NCI-H1105 (cell line): ENCODE measurements at regions not wholly inside any gene's neighbourhood (a gene's known extent, or its start where the extent isn't known, plus 50 kb on each side); places are given as distances from the start of the nearest gene placed in this dataset.
A peak's percentile ranks its signal among the peaks of the same experiment; 100 is the strongest.
"Not testable (repeated sequence)": the region's sequence is repeated elsewhere in the genome, so short reads cannot be mapped to it uniquely, and the experiment has no call there.

ENCODE experiments used
- DNase-seq: peaks from one replicate; lab custom pipeline; 2025; lab: John Stamatoyannopoulos, UW

DNA sequence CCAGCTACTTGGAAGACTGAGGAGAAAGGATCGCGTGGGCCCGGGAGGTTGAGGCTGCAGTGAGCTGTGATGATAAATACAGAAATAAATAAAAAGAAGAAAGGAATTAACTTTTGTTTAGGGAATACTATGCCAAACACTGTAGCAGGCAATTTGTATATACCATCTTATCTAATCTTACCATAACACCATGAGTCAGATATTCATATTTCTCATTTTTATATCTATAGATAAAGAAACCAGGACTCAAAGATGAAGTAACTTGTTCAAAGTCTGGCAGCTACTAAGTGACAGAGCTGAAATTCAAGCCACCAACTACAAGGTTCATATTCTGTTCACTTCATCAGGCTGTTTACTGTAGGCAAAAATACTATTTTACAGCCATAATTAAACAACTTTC, 119.2 kb upstream of the SLC39A10 start:
- DNase-seq = no peak

DNA sequence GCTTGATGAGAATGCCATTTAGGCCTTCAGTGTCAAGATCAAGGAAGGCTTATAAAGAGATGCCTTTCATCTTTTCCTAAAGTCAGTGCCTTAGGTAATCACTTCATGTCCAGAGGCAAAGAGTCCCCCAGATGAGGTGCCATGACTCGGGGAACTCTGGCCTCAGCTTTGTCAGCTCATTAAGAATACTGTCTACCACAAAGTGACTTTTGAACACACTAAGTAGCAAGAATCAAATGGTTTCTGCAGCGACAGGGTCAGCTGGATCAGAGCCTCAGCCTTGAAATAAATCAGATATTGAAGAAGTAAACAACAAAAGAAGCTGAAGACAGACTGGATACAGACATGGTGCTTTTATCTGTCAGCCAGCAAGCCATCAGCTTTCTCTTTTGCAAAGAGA, 120.1 kb upstream of the SLC39A10 start:
- DNase-seq = no peak

DNA sequence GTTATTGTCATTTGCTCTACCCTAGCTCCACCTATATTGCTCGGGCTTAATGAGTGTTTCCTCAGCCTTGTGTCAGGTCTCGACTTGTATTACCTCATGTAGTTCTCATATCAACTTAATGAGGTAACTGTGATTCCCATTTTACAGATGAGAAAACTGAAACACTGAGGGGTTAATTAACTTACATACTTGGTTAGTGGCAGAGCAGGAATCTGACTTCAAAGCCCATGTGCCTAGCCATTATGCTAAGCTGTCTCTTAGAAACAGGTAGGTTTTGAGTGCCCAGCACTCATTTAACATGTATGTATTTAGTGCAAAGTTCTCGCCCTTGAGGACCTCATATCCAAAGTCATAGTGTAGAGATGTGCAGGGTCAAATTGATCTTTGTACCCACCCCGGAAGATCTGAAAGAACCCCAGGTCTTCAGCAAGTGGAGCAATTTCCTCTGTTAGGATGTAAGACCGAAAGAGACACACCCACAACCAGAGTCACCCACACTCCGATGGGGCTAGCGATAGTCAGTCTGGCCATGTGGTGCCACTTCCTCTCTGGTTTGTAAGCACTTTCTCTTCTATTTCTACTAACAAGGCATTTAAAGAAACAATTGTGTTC, 121.0 kb upstream of the SLC39A10 start:
- no peak for DNase-seq

DNA sequence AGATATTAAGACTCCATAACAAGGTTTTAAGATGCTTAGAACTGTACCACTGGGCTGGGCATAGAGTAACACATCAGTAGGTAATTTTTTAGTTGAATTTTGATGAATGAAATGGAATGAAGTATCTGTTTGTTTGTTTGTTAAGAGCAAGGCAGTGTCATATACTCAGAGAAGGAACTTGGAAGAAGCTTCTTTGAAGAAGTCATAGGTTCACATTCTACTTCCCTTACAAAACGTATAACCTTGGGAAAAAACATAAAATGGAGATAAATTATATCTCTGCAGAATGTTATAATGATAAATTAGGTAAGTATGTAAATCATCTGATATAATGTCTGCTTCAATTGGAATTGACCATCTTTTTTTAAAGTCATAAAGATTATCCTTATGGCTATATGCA, 122.1 kb upstream of the SLC39A10 start:
- no peak for DNase-seq

DNA sequence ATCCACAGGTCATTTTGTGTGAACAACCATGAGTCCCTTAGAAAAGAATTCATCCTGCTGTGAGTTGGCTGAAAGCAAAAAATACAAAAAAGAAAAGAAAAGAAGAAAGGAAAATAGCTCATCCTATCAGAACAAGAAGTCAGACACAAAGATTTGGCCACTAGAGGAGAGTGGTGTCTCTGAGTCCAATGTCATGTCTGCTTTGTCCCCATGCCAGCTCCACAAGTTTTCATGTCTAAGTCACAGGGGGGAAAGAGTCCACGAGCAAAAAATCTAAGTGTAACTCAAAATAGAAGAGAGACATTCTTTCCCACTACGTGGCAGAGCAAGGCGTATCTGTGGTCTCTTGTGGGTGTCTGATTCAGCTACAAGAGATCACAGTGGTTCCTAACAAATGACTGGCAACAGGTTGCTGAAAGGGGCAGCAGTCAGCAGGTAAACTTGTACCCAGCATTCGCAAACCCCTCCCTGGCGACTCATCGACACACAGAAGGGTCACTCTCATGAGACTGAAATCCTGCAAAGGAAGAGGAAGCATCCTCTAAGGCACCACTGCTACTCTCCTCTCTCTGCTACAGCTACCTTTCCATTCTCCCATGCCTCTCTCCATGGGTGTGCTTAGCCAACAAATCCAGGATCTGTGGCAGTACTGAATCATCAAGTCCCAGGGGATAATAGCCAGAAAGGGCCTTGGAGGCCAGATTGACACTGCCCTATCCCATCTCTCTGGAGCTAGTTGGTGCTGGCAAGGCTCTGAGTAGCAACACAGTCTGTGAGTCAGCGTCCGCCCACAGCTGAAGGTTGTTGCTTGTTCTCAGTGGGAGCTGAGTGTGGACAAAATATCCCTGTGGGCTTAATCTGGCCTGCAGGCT, 123.0 kb upstream of the SLC39A10 start:
- DNase-seq = no peak

DNA sequence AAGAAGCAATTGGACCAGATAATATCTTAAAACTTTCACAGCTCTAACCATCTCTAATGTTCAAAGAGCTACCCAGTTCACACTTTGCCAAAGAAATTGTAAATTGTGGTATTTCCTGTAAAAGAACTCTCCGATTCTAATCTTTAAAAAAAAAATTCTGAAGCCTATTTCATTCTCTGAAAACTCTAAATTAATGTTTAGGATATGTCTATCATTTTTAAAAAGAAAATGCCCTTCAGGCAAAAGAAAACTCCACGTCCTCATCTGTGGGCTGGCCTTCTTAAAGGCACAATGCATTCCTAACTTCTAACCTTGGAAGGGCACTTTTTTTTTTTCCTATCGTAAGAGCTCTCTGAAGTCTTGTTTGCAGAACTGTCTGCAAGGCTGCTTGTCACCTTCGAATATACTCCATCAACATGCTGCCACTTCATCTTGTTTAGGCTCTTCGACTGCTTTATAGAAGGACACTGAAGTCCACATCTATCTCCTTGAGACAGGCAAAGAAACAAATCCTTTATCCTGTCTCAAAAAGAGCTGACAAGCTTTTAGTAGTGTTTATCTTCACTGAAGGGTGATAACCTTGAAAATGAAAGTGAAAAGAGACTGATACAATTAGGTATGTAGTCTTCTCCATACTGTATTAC, 124.3 kb upstream of the SLC39A10 start:
- no peak for DNase-seq

DNA sequence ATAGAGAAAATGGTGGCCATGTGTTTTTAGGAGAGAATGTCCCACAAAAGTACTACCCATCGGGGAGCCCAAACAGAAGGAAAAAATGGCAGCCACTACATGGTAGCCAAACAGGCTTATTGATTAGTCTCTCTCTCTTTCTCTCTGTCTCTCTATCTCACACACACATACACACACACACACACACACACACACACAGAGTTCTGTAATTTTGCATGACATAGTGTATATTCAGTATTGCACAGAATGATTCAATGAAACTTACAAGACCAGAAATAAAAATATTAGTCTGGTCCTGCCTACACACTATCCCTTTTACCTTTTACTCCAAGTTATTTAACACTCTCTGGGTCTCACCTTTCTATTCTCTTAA, 124.8 kb upstream of the SLC39A10 start:
- no peak for DNase-seq

DNA sequence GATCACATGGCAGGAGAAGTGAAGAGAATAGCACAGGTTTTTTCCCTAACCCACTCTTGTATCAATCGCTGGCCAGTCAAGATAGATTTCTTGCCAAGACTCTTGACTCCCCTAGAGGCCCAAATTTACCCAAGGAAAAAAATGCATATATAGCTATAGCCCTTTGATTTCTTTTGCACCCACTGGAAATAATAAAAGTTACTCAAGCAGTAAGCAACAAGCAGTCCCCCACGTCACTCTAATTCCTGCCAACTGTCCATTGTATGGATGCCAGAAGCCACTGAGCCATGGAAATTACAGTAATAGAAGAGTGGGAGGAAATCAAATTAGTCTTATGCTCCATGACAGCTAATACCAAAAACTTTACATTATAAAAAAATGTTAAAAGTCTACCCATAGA, 125.3 kb upstream of the SLC39A10 start:
- no peak for DNase-seq

DNA sequence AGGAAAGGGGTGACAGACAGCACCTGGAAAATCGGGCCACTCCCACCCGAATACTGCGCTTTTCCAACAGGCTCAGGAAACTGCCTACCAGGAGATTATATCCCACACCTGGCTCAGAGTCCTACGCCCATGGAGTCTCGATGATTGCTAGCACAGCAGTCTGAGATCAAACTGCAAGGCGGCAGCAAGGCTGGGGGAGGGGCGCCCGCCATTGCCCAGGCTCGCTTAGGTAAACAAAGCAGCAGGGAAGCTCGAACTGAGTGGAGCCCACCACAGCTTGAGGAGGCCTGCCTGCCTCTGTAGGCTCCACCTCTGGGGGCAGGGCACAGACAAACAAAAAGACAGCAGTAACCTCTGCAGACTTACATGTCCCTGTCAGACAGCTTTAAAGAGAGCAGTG, 133.8 kb upstream of the SLC39A10 start:
- not testable (repeated sequence) for DNase-seq

DNA sequence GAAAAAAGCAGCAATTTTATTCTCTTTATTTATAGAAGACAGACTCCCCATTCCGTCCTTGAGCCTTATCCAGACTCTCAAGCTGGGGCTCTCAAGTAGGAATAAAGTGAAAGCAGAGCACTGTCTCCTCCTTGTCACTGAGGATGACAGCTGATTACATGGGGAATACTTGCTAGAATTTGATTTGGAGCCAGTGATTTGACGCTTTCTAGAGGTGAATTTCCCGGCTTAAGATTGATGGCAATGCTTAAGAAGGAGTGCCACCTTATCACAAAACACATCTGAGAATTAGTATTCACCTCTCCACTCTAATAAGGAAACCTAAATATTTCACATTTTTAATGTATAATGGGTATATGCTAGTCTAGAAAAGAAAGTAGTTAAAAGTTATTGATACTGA, 135.4 kb upstream of the SLC39A10 start:
- DNase-seq = no peak

DNA sequence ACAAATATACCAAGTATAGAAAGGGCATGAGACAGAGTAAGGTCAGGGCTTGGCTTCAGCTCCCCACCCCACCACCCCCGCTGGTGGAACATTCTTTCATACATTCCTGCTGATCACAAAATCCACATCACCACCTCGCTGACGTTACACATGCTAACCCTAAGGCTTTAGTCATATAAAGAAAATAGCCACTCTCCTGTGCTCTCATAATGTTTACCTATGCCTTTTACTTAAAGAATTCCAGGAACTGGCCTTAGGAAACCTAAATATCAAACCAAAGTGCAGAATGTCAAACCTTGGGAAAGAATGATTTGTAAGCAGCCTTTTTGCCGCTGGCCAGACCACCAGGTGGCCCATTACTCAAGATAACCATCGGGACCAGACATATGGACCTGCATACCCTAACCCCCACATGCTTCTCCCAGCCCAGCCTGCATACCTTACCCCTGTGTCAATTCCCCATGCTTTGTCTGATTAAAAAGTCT, 136.3 kb upstream of the SLC39A10 start:
- no peak for DNase-seq

DNA sequence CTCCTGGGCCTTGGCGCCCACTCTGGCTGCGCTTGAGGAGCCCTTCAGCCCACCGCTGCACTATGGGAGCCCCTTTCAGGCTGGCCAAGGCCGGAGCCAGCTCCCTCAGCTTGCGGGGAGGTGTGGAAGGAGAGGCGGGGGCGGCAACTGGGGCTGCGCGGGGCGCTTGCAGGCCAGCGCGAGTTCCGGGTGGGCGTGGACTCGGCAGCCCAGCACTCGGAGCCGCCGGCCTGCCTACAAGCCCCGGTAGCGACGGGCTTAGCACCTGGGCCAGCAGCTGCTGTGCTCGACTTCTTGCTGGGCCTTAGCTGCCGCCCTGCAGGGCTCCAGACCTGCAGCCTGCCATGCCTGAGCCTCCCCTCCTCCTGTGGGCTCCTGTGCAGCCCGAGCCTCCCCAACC, 141.5 kb upstream of the SLC39A10 start:
- no peak for DNase-seq

DNA sequence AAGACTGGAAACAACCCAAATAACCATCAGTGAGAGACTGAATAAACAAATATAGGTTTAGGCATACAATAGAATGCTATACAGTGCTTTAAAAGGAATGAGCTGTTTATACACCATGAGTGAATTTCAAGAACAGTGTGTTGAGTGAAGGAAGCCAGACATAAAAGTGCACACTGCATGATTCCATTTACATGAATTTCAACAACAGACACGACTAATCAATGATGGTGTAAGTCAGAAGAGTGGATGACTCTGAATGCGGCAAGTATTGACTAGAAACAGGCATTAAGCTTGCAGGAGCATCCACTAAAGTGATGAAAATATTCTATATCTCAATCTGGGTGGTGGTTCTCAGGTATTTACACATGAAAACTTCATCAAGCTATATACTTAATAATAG, 142.7 kb upstream of the SLC39A10 start:
- no peak for DNase-seq

DNA sequence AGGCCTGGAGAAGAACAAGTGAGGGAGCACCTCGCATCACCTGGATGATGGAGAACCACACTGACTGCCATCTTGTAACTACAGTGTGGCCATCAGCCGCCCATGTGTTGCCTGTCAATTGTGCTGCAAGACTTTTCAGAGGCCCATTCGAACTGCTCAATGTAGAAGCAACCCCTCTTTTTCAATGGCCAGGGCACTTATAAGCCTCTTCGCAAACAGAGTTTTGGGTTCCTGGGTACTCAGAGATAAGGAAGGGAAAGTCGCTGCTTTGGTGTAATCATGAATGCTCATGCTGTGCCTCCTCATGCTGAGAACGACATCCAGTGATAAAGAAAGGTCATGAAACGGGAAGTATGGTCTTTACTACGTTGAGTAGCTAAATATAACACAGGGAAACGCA, 143.9 kb upstream of the SLC39A10 start:
- no peak for DNase-seq

DNA sequence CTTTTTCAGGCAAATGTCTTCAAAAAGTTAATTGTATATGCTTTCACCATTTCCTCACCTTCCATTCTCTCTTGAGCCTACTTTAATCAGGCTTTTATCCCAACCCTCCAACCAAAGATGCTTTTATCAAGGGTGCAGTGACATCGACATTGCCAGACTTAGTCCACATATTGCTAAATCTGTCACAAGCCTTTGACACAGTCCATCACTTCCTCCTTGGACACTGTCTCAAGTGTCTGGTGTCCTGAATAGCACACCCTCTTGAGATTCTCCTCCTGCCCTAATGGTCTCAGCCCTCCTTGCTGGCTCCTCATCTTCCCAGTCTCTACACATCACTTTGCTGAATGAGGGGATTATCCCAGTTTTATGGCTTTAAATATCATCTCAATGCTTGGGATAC, 147.5 kb upstream of the SLC39A10 start:
- DNase-seq = no peak

DNA sequence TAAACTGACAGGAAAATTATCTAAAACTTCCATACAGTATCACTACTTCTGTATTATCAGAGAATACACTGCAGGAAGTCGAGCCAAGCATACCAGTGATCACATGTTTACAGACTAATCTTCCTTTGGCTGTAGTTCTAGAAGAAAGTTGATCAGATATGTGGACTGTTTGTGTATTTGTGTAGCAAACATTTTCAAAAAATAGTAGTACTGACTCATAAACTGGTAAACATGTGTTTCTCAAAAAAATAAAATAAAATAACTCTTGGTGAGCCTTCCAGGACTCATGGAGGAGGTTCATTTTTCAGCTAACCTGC, 148.9 kb upstream of the SLC39A10 start:
- no peak for DNase-seq

DNA sequence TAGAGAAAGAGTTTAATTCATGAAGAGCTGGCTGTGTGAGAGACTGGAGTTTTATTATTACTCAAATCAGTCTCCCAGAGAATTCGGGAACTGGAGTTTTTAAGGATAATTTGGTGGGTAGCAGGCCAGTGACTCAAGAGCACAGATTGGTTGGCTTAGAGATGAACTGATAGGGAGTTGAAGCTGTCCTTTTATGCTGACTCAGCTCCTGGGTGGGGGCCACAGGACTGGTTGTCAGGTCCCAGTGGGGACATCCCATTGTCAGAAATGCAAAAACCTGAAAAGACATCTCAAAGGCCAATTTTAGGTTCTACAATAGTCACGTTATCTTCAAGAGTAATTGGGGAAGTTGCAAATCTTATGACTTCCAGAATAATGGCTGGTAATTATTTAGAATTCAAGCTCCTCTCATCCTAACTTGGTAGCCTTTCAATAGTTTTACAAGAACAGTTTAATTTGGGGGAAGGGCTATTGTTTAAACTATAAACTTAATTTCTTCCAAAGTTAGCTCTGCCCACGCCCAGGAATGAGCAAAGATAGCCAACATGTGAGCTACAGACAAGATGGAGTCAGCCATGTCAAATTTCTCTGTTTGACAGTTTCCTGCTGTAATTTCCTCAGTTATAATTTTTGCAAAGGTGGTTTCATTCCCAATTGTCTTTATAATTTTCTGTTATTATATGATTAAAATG, 149.4 kb upstream of the SLC39A10 start:
- DNase-seq = no peak

DNA sequence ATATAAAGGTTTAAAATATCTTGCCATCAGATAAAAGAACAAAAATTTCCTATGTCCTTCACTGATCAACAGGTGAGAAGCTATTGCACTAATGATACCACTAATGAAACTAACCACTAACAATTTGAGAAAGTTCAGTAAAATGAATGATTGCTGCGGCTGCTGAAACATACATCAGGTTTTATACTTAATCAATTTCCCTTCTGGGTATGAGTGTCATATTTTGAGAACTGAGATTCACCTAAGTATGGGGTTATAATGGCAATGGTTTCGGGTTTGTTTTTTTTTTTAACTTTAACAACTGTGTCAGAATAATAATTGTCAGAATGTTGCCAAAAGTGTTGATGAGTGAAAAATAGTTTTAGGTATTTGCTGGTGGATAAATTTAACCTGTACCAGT, 151.3 kb upstream of the SLC39A10 start:
- DNase-seq = no peak

DNA sequence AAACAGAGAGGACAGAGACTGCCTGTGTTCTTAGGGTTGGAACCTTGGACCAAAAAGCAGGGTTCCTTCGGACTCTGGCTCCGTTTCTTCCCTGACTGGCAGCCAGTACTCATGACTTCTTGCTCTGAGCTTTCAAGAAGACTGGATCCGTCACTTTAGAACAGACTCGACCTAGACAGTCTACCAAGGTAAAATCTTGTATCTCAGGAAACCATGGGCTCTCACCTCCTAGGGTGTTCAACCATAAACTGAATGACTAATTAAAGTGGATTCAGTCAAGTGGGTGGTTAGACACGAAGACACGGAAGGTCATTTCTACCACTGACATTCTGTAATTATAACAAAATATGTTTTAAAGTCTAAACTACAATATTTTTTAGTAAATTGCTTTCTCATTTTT, 153.8 kb upstream of the SLC39A10 start:
- no peak for DNase-seq

DNA sequence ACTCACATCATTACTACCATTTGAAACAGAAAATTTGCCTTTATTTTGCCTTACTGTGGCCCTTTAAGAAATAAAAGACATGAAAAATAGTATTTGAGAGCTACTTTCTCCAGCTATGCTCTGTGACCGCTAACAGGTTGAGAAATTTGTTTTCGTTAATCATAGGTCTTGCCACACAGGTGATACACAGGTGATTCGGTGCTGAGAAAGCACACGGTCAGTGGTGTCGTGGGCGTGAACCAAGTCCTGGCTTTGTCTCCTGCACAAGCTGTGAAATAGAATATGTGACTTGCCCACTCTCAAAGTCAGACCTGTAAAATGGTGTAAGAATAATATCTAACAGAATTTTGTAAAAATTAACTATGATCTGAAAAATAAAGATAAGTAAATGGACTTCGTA, 155.3 kb upstream of the SLC39A10 start:
- no peak for DNase-seq

DNA sequence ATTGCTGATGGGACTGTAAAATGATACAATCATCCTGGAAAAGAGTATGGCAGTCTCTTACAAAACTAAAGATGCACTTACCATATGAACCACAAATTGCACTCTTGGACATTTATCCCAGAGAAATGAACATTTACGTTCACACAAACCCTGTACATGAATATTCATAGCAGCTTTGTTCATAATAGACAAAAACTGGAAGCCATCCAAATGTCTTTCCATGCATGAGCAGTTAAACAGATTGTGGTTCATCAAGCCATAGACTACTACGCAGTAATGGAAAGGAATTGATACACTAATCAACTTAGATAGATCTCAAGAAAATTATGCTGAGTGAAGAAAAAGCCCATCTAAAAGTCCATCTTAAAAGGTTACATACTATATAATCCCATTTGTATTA, 156.1 kb upstream of the SLC39A10 start:
- DNase-seq = peak; percentile 16

DNA sequence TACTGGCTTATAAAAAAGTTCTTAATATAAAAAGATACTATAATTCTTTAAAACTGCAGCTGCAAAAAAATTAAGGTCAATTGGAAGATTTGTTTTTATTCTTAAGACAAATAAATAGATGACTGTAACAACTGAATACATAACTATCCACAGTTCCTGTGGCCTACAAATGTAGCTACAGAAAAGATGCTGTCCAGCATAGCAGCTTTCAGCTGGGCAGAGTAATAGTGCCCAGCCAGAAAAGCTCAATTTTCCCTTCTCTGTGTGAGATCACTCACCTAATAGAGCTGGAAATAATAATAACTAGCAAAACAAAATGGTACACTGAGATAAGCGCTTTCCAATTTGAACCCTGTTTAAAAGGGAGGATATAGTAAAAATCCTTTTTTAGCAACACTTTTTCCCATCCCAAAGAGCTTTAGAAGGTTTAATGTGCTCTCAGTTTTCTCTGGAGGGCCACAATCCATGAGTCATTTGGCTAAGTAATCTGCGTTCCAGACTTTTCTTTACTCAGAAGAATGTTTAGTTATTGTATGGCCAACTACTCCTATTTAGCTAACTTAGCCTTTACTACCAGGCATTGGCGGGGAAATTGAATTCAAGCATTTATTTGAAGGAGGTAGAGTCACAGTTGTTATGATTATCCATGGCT, 158.1 kb upstream of the SLC39A10 start:
- no peak for DNase-seq
